GM12875 (cell line): ENCODE measurements at regions not wholly inside any gene's neighbourhood (a gene's known extent, or its start where the extent isn't known, plus 50 kb on each side); places are given as distances from the start of the nearest gene placed in this dataset.

Source experiments
- H3K4me3 ChIP-seq: one replicate; pipeline ENCODE4 v1.5.1; 2011; ENCODE audit warnings: low read depth, low read length, control low read depth
- TF ChIP-seq, protein P1 (sequence below): IDR thresholded peaks from 2 replicates; pipeline ENCODE4 v1.5.1; 2011; ENCODE audit warnings: low read depth, mild to moderate bottlenecking, control low read depth, inconsistent platforms, low read length, moderate library complexity, borderline replicate concordance; ENCODE audit not compliant: insufficient read depth

DNA sequence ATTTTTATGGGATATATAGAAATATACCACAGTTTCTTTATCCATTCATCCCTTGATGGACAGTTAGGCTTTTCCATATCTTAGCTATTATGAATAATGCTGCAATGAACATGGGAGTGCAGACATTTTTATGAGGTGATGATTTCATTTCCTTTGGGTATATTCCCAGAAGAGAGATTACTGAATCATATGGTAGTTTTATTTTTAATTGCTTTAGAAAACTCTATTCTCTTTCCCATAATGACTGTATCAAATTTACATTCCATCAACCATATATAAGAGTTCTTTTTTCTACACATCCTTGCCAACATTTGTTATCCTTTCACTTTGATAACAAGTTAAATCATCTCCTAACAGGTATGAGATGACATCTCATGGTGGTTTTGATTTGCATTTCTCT lies 821.6 kb downstream of the TLE1 start:
- TF ChIP-seq, protein P1, sequence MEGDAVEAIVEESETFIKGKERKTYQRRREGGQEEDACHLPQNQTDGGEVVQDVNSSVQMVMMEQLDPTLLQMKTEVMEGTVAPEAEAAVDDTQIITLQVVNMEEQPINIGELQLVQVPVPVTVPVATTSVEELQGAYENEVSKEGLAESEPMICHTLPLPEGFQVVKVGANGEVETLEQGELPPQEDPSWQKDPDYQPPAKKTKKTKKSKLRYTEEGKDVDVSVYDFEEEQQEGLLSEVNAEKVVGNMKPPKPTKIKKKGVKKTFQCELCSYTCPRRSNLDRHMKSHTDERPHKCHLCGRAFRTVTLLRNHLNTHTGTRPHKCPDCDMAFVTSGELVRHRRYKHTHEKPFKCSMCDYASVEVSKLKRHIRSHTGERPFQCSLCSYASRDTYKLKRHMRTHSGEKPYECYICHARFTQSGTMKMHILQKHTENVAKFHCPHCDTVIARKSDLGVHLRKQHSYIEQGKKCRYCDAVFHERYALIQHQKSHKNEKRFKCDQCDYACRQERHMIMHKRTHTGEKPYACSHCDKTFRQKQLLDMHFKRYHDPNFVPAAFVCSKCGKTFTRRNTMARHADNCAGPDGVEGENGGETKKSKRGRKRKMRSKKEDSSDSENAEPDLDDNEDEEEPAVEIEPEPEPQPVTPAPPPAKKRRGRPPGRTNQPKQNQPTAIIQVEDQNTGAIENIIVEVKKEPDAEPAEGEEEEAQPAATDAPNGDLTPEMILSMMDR = no peak

DNA sequence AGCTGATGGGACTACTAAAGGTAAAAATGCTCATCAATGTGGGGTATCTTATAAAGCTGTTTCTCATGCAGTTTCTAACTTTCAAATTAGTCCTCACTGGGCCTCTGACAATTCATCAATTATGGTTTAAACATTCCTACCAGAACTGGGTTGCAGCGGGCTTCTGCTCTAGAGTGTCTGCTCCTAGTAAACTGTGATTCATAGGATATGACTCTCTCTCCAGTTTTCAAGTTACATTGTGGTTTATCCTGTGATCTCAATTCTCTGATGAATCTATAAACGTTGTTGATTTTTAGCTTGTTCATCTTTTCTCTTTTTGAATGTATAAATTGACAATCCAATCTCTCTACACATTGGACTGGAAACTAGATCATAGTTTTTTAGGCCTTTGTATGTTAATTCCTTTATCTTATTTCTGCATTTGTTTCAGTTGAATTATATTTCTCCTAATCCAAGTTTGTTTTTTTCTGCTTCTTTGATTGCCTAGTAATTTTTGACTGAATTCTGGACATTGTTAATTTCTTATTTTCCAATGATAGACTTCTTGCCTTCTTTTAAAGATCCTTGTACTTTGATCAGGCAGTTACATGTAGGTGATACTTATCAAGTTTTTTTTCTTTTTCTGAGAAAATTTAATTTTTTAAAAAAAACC lies 822.6 kb downstream of the TLE1 start:
- no peak overlapping the region for H3K4me3 ChIP-seq
- TF ChIP-seq, protein P1 = no peak

More for the DNA sequence above, 821.6 kb downstream of the TLE1 start:
- H3K4me3 ChIP-seq = no peak overlapping the region

DNA sequence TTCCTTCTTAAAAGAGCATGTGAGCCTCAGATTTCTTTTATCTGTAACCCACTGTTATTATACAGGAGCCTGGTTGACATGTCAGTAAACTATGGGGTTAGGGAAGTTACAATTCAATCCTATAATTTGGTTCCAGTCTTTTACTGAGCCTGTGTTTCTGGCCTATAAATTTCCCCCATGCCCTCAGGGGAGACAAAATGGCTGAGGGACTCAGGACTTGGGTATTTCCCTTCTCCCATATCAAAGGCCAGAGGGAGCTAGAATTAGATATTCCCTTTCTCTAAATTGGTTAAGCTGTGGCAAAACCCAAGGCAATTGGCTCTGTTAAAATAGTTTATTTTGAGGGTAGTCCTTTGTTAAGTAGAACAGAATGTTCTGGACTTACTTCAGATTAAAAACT lies 823.2 kb downstream of the TLE1 start:
- TF ChIP-seq, protein P1 = no peak
- H3K4me3 ChIP-seq = no peak overlapping the region

DNA sequence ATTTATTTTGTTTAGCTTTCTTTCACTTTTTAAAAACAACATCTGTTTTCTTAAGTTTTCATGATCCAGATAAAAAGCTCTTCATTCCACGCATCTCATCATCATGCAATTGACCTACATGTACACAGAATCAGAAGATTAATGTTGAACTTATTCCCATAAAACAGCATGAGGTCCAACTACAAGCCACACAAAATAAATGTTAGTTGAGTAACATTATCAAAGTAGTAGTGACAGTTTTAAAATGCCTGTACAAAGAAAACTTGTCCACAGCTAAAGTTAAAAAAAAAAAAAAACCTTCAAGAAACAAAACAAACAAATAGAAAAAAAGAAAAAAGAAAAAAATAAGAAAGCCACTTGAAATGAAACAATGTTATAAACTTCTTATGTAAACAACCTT lies 846.3 kb downstream of the TLE1 start:
- TF ChIP-seq, protein P1 = no peak
- no peak overlapping the region for H3K4me3 ChIP-seq

DNA sequence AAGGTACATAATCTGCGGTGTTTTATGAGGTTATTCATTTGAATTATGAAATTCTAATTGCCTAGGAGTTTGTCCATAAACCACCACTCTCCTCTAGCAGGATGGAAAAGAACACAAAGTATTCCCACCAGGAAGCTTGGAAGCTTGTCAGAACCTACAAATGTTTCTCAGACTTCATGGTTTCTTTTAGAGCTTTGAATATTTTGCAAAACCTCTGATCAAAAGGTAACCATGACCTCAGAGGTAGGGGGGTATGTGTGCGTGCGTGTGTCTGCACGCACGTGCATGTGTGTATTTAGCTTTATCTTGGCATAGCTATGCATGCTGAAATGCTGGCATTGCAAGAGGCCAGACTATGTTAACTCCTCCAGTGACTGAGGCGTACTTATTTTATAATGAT lies 847.0 kb downstream of the TLE1 start:
- TF ChIP-seq, protein P1 = no peak
- H3K4me3 ChIP-seq = no peak overlapping the region

DNA sequence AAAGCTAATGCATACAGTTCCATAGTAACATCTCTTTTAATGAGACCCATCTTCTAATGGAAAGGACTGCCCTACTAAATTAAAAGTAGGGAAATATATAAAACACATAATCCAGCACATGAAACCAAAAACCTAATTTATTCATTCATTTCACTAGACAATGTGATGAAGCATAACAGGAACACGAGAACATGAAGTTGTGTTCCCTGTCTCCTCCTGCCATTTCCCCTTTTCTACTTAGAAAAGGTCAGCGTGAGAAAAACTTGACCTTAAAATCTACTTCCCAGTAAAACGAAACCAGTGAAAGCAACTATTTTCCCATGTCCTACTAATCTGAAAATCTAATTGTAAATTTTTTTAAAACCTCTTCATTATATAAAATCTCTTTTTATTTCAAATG lies 847.5 kb downstream of the TLE1 start:
- H3K4me3 ChIP-seq = no peak overlapping the region
- TF ChIP-seq, protein P1 = no peak

DNA sequence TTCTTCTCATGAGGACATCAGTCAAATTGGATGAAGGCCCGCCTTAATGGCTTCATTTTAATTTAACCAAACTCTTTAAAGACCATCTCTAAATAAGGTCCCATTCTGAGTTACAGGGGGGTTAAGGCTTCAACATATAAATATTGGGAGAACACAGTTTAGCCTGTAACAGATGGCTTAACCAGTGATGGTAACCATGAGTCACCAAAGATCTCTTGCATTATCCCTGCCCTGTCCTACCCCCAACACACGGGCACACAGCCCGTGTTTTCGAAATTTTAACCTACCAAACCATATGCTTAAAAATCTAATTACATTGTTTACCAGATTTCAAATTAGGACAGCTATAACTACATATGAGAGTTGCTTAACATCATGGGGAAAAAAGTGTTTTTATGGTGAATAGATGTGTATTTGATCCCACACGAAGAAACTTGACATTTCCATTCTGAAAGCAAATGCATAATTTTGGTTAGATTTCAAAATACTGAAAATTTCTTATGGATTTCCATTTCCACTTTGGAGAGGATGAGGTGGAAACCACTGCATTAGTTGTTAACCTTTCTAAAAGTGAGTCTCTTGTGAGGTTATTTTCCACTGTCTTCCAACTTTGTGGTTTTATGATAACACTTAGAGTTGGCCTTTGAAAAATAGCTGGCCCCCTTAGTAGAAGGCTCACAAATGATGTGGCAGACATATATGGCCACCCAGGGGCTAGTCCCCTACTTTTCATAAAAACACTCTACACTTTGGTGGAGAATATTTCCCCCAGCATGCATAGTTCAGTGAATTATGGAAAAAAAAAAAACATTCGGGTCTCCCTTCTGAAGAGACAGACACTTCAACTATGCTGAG lies 849.3 kb downstream of the TLE1 start:
- TF ChIP-seq, protein P1 = no peak
- no peak overlapping the region for H3K4me3 ChIP-seq
